GM08714 (cell line): ENCODE measurements at regions not wholly inside any gene's neighbourhood (a gene's known extent, or its start where the extent isn't known, plus 50 kb on each side); places are given as distances from the start of the nearest gene placed in this dataset.
A peak's percentile ranks its signal among the peaks of the same experiment; 100 is the strongest.

Source experiments
- H3K4me3 ChIP-seq: fragments of 200-500 bp; sonication (Bioruptor generic); 2 replicates; pipeline ENCODE4 v1.5.1; 2014; ENCODE audit warnings: mild to moderate bottlenecking, low read length, inconsistent platforms
- ZNF274 ChIP-seq: IDR thresholded peaks from 2 replicates; pipeline ENCODE4 v1.6.1; 2012; ENCODE audit warnings: mild to moderate bottlenecking, low read depth, low read length

GRCh38 chr3:148319161-148319915 lies 378.4 kb upstream of the AGTR1 start:
- H3K4me3 ChIP-seq = peak overlapping the region; percentile 50; the same call in 1 of the 2 replicates
- TF ChIP-seq ZNF274 = no peak

GRCh38 chr3:148319960-148320359 lies 377.7 kb upstream of the AGTR1 start:
- H3K4me3 ChIP-seq = no peak overlapping the region
- no peak for TF ChIP-seq ZNF274

DNA sequence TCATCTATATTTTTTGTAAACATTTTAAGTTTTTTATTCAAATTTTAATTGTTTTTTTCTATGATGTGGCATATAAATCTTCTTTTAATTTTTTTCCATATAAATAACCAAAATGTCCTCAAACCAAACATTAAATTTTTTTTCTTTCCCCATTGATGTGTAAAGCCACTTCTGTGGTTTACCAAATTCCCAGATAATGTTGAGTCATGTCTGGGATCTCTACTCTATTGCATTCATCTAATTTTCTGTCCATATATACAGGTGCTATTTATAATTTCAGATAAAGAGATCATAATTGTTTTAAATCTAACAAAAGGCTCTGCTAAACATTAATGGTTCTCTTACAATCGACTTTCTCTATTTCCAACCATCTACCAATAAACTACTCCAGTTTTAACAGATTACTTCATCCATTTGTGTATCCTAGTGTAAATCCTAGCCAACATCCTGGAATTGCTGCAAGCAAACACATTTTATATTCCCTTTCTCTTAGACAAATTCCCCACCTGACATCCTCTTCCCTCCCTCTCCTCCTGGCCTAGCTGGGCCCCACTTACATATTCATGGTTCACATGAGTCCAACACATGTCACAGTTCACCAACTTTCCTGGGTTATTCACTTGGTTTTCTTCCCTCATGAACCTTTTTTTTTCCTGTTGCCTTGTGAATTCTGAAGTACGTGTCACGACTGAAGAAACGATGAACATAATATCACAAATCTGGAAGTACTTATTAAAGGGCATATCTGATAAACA lies 368.0 kb upstream of the AGTR1 start:
- no peak for TF ChIP-seq ZNF274
- no peak overlapping the region for H3K4me3 ChIP-seq

GRCh38 chr3:148330542-148330941 lies 367.2 kb upstream of the AGTR1 start:
- TF ChIP-seq ZNF274 = no peak
- H3K4me3 ChIP-seq = no peak overlapping the region

GRCh38 chr3:148331081-148331846 lies 366.4 kb upstream of the AGTR1 start:
- no peak overlapping the region for H3K4me3 ChIP-seq
- TF ChIP-seq ZNF274 = no peak

DNA sequence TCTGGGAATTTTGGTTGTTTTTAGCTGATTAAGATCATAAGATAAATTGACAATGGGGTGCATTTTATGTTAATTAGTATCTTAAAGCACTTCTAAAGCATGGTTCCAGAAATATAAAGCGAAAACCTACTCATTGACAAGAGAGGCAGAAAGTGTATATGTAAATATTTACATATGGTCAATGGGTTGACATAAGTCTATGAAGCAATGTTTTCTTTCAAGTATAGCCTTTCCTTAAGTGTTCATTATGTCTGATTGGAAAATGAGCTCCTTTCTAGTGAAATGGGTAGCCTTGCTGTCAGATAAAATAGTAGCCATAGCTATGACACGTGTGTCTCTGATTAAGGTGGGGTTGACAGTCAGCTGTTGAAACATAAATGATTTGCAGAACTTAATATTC lies 365.2 kb upstream of the AGTR1 start:
- H3K4me3 ChIP-seq = no peak overlapping the region
- TF ChIP-seq ZNF274 = no peak

GRCh38 chr3:148333091-148333490 lies 364.6 kb upstream of the AGTR1 start:
- H3K4me3 ChIP-seq = no peak overlapping the region
- no peak for TF ChIP-seq ZNF274

GRCh38 chr3:148335612-148336011 lies 362.1 kb upstream of the AGTR1 start:
- no peak for TF ChIP-seq ZNF274
- H3K4me3 ChIP-seq = no peak overlapping the region

- TF ChIP-seq ZNF274 = no peak
Measured at GRCh38 chr3:148343416-148343815, 354.3 kb upstream of the AGTR1 start.

DNA sequence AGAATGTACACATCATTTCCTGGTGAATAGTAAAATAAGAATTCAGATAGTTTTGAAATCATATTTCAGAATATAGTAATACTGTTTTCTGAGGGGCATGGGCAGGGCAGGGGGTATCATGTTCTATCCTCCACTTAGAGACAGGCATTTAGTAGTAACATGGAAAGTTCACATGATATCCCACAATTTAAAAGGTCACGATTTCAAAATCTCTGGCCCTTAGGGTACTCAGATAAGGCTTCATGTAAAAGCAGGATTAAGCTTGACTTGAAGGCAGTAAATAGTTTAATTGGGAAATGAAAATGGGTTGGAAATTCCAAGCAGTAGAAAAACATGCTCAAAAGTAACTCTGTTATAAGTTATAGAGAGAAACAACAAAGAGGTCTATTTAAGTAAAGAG lies 353.2 kb upstream of the AGTR1 start:
- TF ChIP-seq ZNF274 = no peak
- no peak overlapping the region for H3K4me3 ChIP-seq

More at GRCh38 chr3:148343416-148343815, 354.3 kb upstream of the AGTR1 start:
- no peak overlapping the region for H3K4me3 ChIP-seq

DNA sequence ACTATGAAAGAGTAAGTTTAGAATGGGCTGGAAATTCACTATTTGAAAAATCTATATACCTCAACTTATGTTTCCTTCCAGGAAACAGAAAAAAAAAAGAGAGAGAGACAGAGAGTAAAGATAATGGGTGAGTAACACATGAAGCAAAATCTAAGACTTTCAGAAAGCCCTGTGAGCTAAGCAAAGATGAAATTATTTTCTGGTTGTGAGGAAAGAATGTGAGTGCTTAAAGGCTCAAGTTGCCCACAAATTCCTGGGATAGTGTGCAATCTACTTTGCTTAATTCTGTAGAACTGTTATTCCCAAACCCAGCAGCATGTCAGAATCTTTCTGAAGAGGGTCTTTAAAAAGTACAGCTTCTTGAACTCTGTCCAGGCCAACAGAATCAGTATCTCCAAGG lies 337.7 kb upstream of the AGTR1 start:
- H3K4me3 ChIP-seq = no peak overlapping the region
- TF ChIP-seq ZNF274 = no peak

DNA sequence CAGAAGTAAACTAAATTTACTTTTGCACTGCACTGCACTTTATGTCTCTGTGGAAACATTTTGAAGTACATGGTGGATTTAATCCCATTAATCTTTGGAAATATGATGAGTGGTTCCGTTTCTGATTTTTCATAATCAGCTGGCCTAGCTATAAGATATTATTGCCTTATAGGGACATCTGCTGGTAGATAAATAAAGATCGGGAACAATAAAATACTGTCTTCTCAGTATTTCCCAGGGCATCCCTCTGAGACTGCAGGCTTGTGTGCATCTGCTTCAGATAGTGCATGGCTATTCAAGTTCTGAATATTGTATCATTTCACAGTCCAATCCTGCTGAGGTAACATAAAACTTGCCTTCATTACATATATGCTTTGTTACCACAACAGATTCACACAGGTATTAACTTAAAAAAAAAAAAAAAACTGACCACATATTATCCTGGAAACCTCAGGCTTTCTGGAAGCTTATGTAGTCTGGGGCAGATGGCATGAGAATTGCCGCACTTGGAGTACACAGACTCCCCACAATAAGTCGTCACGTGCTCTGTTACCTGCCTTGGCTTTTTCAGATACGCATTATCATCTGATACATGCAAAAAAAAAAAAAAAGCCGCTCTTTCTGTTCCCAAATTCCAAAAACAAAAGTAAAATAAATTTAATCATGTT lies 330.8 kb upstream of the AGTR1 start:
- TF ChIP-seq ZNF274 = no peak
- H3K4me3 ChIP-seq = no peak overlapping the region

DNA sequence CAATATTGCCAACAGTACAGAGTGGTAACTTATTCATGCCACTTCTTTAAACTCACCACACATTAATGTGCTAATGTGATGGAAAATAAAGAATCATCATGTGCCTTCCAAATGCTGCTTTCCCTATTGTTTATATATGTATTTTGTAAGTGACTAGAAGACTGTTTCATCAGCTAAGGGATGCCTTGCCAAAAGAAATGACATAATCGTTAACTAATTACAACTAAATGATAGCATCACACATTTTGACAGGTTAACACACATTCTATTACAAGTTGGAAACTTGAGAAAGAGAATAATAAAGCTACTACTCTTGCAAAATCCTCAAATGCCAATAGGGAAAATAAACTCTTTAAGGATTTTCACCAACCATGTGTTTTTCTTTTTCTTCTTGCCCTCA lies 329.9 kb upstream of the AGTR1 start:
- no peak overlapping the region for H3K4me3 ChIP-seq
- TF ChIP-seq ZNF274 = no peak

- no peak for TF ChIP-seq ZNF274
- H3K4me3 ChIP-seq = no peak overlapping the region
Measured at GRCh38 chr3:148369381-148369780, 328.3 kb upstream of the AGTR1 start.
